ENCODE measurements at regions not wholly inside any gene's neighbourhood (a gene's known extent, or its start where the extent isn't known, plus 50 kb on each side); places are given as distances from the start of the nearest gene placed in this dataset.

GRCh38 chr15:95946241-95946640 is 384.3 kb upstream of the NR2F2 start:
- no peak for DNase-seq

GRCh38 chr15:95946926-95947325 is 383.6 kb upstream of the NR2F2 start:
- no peak for DNase-seq

GRCh38 chr15:95948411-95948810 is 382.1 kb upstream of the NR2F2 start:
- no peak for DNase-seq

- peak; percentile 5 for DNase-seq
These were observed 377.5 kb upstream of the NR2F2 start for GRCh38 chr15:95953032-95953431.

- no peak for DNase-seq
These were observed 372.6 kb upstream of the NR2F2 start for GRCh38 chr15:95957861-95958260.

- no peak for DNase-seq
These were observed 372.1 kb upstream of the NR2F2 start for GRCh38 chr15:95958382-95958781.

GRCh38 chr15:95968856-95969255 is 361.6 kb upstream of the NR2F2 start:
- DNase-seq = no peak

GRCh38 chr15:95970326-95970725 is 360.2 kb upstream of the NR2F2 start:
- no peak for DNase-seq

GRCh38 chr15:95972041-95972553 is 358.4 kb upstream of the NR2F2 start:
- peak; percentile 17 for DNase-seq

GRCh38 chr15:95972812-95973211 is 357.7 kb upstream of the NR2F2 start:
- DNase-seq = no peak

- no peak for DNase-seq
These were observed 356.8 kb upstream of the NR2F2 start for GRCh38 chr15:95973566-95974256.

- no peak for DNase-seq
These were observed 355.3 kb upstream of the NR2F2 start for GRCh38 chr15:95975212-95975611.

- DNase-seq = no peak
These were observed 351.2 kb upstream of the NR2F2 start for GRCh38 chr15:95979286-95979685.

- DNase-seq = no peak
These were observed 349.3 kb upstream of the NR2F2 start for GRCh38 chr15:95981209-95981608.

GRCh38 chr15:95987299-95987698 is 343.2 kb upstream of the NR2F2 start:
- no peak for DNase-seq

GRCh38 chr15:95987886-95988573 is 342.5 kb upstream of the NR2F2 start:
- DNase-seq = no peak

GRCh38 chr15:95988574-95988887 is 342.0 kb upstream of the NR2F2 start:
- DNase-seq = peak; percentile 37

- no peak for DNase-seq
These were observed 341.1 kb upstream of the NR2F2 start for GRCh38 chr15:95989392-95989791.

GRCh38 chr15:95990833-95991232 is 339.7 kb upstream of the NR2F2 start:
- peak; percentile 16 for DNase-seq

- no peak for DNase-seq
These were observed 336.1 kb upstream of the NR2F2 start for GRCh38 chr15:95994418-95994817.

GRCh38 chr15:95995375-95996168 is 334.9 kb upstream of the NR2F2 start:
- DNase-seq = no peak

- peak; percentile 73 for DNase-seq
These were observed 334.0 kb upstream of the NR2F2 start for GRCh38 chr15:95996494-95996893.

GRCh38 chr15:95998935-95999334 is 331.6 kb upstream of the NR2F2 start:
- peak; percentile 4 for DNase-seq
